SKM-1 treated with dmso at 0.1 percent for 144 hours (cell line): ENCODE measurements at regions not wholly inside any gene's neighbourhood (a gene's known extent, or its start where the extent isn't known, plus 50 kb on each side); places are given as distances from the start of the nearest gene placed in this dataset.

Experiments
- DNase-seq: peaks from one replicate; lab custom pipeline; 2025; ENCODE audit not compliant: unreplicated experiment; lab: John Stamatoyannopoulos, UW

DNA sequence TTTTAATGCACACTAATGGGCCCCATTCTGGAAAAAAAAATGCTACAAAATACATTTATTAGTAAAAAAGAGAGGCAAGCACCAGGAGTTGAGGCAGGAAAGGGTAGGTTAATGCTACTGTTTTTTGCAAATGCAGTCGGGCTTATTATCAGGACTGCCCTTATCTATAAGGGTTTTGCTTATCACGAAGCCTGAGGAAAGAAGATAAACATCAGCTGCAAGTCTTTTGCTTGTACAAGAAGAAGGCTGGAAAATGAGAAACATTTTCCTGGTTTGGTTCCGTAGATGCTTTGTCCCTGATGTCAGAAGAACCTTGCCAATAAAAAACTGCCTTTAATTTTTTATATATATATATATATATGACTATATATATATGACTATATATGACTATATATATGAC lies 189.3 kb upstream of the VGLL2 start:
- DNase-seq: no peak

DNA sequence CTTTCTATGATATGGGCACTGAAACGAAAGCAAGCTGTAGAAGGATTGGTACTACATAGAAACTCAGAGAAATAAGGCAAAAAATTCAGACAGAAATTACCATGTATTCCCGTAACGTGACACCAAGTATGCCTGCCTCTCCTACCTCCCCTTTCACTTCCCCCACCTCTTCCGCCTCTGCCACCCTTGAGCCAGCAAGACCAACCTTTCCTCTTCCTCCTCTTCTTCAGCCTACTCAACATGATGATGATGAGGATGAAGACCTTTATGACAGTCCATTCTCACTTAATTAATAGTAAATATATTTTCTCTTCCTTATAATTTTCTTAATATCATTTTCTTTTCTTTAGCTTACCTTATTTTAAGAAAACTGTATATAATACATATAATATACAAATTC lies 188.1 kb upstream of the VGLL2 start:
- DNase-seq: no peak

DNA sequence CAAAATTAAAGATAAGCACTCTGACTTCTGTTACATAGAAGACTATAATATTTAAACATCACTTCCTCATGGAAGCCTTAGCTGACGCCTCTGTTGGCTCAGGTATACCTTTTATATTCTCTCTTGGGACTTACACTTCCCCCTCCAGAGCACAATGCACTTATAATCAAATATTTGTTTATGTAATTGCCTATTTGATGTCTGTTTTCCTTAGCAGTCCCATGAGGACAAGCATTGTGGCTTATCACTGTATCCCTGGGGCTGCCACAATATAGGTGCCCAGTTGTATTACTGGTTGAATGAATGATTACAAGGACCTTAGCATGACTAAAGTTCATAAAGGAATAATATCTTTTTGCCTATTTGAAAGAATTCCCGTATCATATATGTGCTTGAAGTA lies 186.7 kb upstream of the VGLL2 start:
- no peak for DNase-seq

DNA sequence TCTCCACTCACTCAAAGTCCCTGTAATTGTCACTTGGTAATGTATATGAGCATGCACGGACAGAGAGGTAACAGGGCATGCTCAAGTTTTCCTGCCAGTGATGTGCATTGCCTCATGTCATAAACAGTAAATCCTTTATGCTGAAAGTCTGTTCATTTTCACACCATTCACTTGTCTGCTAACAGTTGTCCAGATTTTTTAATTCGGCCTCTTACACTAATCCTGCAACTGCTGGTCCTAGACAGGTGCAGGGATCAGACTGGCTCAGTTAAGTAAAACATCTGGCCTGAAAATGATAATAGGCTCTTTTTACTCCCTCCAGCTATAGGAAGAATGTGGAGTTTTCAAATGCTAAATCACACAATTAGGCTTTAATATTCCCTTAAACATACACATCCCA lies 185.4 kb upstream of the VGLL2 start:
- DNase-seq: no peak

DNA sequence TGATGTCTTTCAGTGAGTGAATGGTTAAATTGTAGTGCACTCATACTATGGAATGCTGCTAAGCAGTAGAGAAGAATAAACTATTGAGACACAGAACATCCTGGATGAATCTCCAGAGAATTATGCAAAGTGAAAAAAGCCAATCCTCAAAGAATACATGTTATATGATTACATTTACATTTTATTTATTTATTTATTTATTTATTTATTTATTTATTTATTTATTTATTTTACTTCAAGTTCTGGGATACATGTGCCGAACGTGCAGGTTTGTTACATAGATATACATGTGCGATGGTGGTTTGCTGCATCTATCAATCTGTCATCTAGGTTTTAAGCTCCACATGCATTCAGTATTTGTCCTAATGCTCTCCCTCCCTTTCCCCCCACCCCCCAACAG lies 175.8 kb upstream of the VGLL2 start:
- DNase-seq: no peak

DNA sequence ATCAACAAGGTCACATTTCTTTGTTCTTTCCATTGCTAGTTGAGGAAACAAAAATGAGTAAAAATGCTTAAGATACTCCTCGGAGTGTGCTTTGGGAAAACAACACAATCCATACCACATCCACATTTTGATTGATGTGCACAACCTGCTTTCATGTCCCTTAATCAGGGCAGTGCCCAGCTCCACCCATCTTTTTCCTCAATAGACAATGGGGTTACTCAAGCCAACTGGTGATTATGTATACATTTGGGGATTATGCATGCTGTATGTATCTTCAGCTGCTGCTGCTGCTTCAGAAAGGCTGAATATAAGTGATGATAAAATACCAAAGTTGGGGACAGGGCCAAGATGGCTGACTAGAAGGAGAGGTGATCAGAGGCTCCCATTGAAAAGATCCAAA lies 155.2 kb upstream of the VGLL2 start:
- no peak for DNase-seq

DNA sequence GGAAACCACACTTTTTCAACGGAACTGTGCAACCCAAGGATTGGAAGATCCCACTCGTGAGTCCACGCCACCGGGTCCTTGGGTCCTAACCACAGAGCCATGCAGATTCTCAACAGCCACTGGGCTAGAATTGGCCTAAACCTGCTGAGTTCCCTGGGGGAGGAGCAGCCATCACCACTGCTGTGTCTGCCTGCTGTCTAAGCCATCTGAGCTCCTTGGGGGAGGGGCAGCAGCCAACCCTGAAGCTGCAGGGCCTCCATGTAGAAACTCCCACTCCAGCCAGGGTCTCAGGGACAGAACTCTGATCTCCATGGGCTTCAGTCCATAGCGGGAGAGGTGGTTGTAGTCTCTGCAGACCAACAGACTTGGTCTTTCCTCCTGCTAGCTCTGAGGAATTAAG lies 154.6 kb upstream of the VGLL2 start:
- DNase-seq: no peak

DNA sequence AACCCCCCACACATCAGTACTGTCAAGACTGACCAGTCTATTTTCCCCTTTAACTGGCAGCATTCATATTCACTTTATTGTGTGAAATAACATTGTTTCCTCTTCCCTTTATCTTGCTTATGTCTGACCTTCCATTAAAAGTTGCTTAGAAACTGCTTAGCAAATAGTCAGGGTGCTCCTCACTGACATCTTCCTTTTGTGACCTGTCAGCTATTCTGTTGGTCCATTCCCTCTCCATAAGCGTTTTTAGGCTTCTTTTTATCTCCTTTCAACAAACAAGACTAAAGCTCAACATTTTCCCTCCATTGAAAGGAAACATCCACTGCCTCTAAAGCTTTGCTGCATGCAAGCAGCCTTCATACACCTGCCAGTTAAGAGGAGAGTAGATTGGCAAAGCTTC lies 147.7 kb upstream of the VGLL2 start:
- no peak for DNase-seq

DNA sequence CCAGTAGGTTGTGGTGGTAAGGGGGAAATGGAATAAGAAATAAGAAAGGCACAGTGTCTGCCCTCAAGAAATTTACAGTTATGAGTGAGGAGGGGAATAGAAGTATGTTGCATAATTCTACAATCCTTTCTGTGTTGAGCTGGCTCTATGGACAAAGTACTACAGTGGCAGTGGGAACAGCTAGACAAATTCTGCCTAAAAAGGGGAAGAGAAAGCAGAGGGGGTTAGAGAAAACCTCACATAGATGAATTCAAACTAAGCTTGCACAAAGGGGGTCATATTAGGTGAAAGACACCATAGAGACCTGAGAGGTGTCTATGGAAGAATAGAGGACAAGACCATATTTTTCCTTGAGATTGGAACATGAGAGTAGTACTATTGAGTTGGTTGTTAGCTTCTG lies 146.9 kb upstream of the VGLL2 start:
- peak; percentile 14 for DNase-seq

DNA sequence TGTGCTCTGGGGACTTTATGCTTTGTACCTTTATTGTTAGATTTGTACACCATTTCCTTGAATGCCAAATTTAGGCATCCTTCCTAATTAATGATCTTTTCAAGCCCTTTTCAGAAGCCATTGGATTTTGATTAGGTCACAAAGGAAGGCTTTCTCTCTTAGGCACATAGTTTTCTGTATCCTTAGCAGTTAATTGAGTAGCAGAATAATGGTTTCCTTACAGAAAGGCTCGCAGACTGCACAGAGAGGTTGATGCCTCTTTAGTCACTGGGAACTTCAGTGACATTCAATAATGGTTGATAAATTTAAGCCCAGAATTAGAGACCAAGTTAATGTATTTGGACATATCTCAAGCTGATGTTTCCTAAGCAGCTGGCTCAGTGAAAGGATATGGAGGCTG lies 139.1 kb upstream of the VGLL2 start:
- DNase-seq: no peak

DNA sequence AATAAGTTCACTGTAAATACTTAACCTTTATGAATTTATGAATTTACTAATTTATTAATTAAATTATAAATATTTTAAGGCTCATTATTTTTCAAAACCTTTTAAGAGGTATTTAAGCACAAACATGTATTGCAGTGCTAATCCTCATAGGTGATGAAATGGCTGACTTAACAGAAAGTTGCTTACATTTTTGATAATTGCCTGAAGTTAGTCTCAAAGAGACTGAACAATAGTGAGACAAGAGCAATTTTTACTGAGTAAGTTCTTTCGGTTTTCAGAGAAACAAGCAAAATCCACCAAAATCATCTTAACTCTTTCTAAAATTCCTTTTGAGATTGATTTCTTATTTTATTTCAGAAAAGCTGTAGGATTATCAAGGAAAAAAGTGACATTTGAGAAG lies 137.3 kb upstream of the VGLL2 start:
- no peak for DNase-seq

DNA sequence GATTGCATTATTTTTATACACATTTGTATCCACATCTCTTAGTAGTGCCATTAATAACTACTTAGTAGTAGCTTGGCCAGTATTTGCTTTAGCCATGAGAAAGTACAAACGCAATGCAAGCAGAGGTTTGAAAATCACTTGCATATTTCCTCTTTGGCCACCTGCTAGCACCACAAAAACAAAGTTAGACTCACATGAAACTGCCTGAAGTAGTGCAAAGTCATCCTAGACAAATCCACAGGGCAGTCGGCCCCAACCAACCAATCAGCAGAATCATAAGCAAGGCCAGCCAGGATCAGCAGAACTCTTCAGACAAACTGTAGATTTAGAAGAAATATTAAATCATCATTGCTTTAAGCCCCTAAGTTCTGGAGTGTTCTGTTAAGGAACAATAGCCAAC lies 135.2 kb upstream of the VGLL2 start:
- DNase-seq: no peak

DNA sequence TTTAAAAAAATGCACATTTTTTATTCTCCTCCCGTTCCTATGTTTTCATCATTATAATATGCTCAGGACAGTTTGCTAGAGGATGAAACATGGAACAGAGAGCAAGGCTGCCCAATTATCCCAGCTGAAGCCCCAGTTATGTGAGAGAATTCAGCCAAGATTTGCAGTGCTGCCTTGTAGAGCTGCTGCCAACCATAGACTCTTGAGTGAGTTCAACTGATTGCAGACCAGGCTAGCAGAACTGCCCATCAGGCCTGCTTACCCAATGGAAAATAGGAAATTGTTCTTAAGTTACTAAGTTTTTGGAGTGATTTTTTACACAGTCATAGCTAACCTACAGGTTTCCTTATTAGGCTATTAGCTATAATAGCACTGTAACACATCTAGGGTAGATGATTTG lies 128.7 kb upstream of the VGLL2 start:
- no peak for DNase-seq

DNA sequence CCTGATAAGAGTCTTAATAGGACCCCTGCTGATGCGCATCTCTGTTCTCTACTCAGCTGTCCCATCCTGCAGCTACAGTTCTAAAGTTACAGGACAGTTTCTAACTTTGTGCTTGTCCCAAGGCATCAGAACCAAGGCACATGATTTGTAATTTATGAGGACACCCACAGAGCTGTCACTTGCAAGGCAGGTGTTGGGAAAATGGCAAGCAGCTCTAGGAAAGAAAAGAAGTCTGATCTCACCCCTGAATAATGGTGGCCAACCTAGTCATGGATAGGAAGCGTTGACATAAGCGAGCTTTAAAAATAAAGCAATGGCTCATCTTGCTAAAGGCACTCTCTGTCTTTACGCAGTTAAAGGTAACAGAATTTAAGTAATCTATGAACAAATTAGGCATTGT lies 127.6 kb upstream of the VGLL2 start:
- DNase-seq: no peak

DNA sequence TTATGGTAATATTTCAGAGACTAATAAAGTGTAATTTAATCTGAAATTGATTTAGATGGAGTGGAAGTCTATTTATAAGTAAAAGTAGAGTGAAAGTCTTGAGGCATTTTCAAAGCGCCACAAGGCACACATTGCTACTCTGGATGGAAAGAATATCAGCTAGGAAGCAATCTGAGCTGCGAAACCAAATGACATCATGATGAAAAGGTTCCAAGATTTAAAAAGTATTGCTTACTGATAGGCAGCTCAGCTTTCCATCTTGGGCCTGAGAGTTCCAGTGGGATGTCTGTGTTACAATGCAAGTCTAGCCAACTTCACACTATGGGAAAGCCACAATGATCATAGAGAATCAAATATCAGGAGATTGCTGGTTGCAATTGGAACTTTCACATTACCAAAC lies 126.9 kb upstream of the VGLL2 start:
- DNase-seq: no peak

DNA sequence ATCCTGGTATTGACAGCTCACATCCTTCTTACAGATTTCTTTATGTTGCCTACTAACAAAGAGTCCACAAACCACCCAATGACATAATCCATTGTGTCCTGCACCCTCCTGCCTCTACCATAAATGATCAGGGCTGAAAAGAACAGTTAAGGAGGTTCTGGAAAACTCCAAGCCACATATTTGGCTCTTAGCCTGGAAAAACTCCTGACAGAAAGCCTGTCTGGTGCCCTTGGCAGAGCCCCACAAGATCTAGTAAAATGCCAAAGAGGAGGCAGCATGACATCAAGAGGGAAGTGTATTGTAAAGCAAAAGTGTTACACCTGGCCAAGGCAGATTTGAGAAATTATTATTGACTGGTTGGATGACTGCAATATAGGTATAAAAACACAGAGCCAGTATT lies 126.4 kb upstream of the VGLL2 start:
- DNase-seq: no peak

DNA sequence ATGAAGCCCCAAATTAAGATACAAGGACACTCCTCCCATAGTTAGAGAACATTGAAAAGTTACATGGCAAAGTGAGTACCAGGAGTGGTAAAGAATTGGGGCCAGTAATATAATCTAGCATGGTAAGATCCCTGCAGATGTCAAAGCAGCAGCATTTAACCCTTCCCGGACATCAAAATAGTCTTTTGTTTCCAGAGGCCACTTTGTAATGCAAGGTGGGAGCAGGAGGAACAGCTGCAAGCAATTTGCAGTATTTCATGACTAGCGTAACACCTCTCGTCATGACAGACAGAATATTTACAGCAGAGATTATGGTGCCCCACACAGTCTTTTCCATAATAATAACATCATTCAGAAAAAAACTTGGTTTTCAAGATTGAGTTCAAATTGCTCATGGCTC lies 123.2 kb upstream of the VGLL2 start:
- no peak for DNase-seq

DNA sequence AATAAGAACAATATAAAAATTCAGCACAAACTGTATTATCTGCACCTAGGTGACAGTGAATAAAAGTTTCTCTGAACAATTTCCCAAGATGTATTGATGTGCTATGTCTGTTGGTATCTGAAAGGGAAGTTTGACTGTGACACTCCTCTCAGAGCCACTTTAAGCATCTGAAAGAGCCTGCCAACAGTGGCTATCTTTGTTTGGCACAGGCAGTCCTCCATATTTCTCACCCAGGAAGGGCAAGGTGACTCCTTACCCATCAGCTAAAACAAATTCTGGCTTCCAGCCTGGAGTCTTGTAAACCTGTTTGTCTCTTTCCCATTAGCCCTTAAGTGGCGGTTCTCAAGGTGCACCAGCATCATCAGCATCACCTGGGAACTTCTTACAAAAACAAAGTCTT lies 122.4 kb upstream of the VGLL2 start:
- no peak for DNase-seq

DNA sequence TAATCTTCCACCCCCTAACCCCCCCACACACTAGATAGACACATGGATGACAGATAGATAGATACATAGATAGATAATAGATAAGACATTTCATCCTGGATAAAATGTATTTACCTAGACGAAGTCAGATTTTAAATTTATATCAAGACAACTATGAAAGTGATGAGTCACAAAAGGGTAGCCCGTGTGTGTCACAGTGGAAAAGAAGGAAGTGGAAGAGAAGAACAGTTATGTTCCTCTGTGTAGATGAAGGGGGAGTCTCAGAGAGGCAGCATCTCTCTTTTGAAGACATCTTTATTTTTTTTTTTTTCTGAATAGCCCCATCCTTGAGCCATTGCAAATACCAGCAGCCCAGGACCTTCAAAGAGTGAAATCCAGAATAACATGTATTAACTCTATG lies 121.7 kb upstream of the VGLL2 start:
- peak; percentile 15 for DNase-seq

DNA sequence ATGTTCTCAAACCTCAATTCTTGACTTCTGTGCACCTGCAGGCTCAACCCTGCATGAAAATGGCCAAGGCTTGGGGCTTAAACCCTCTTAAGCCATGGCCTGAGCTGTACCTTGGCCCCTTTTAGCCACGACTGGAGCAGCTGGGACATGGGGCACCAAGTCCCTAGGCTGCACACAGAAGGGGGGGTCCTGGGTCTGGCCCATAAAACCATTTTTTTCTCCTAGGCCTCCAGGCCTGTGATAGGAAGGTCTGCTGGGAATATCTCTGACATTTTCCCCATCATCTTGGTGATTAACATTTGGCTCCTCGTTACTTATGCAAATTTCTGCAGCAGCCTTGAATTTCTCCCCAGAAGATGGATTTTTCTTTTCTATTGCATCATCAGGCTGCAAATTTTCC lies 119.4 kb upstream of the VGLL2 start:
- no peak for DNase-seq

DNA sequence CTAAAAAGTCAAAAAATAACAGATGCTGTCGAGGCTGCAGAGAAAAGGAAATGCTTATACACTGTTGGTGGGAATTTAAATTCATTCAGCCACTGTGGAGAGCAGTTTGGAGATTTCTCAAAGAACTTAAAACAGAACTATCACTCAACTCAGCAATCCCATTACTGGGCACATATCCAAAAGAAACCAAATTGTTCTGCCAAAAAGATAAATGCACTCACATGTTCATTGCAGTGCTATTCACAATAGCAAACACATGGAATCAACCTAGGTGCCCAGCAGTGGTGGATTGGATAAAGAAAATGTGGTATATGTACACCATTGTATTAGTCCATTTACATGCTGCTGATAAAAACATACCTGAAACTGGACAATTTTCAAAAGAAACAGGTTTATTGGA lies 116.0 kb upstream of the VGLL2 start:
- no peak for DNase-seq

DNA sequence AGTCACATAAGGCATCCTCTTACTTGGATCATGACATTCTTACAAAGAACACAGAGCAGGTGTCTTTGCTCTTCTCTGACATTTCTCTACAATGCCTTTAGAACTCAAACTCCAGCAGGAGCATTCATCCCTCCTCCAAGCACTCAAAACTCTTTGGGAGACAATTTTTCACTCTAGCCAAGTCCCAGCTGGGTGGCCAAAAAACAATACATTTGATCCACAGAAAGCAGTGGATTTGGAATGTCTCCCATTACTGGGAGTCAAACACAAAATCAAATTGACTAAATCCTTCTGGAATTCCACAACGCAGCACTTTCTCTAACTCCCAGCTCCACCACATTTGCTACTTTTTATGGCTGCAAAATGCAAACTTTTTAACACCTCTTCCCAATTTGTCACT lies 108.6 kb upstream of the VGLL2 start:
- no peak for DNase-seq

DNA sequence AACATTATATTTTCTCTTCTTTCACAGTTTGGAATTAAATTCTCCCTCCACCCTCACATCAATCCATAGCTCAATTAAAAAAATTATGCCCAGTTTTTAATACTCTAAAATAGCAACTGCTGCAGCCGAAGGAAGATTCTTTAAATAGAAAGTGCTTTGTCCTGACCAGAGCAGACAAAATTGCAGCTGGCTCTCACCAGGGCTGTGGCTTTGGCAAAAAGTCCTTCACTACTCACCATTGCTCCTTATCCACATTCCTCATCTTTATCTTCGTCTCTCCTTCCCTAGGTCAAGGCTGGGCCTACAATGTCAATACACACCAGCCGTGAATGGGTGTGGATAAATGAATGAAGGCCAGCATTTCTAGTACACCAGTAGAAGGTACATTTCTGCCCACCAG lies 107.9 kb upstream of the VGLL2 start:
- no peak for DNase-seq

DNA sequence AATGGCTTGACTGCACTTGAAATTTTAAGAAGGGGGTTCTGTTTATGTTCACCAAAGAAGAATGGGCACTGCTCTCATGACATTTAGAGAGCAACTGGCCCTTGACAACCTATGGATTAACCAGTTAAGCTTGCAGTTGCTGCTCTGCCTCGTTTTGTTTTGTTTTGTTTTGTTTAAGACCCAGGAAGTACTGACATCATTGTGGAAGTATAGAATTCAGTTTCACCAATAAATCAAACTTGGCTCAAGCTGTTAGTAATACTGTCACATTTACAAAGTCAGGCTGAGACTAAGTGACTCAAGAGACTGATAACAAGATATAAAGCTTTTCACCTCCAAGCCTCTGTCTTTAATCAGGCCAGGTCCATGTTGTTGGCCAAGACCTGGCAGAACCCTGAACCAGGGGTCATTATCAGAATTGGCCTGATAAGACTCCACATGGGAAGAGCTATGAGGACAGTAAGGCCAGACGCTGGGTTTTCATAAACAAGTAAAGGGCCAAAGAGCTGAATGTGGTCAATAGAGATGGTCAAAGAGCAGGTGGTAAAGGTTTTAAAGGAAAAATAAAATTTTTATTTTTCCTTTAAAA lies 99.4 kb upstream of the VGLL2 start:
- DNase-seq: no peak
